ENCODE measurements at regions not wholly inside any gene's neighbourhood (a gene's known extent, or its start where the extent isn't known, plus 50 kb on each side); places are given as distances from the start of the nearest gene placed in this dataset.

DNA sequence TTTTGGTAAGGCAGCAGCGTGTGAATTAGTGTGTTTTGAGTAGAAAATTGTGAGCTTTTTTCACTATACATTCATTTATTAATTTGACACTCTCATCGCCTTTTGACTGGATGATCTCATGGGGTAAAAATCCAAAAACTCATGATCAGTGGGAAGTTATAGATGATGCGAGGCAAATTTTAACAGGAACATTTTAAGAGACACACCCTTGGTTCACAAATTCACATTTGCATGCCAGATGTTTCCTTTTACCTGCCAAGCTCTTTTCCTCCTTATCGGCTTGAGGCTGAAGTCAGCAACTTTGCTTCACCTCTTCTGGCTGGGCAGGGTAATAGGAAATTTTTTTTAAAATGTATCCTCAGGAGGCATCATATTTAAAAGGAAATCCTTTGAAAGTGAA, 318.0 kb upstream of the HS3ST1 start:
- TF ChIP-seq, protein P1, sequence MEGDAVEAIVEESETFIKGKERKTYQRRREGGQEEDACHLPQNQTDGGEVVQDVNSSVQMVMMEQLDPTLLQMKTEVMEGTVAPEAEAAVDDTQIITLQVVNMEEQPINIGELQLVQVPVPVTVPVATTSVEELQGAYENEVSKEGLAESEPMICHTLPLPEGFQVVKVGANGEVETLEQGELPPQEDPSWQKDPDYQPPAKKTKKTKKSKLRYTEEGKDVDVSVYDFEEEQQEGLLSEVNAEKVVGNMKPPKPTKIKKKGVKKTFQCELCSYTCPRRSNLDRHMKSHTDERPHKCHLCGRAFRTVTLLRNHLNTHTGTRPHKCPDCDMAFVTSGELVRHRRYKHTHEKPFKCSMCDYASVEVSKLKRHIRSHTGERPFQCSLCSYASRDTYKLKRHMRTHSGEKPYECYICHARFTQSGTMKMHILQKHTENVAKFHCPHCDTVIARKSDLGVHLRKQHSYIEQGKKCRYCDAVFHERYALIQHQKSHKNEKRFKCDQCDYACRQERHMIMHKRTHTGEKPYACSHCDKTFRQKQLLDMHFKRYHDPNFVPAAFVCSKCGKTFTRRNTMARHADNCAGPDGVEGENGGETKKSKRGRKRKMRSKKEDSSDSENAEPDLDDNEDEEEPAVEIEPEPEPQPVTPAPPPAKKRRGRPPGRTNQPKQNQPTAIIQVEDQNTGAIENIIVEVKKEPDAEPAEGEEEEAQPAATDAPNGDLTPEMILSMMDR (IDR thresholded peaks at IDR 0.05; ENCODE audit: low read depth, low read length) = no peak
- no peak for TF ChIP-seq EZH2phosphoT487 (IDR thresholded peaks at IDR 0.05; ENCODE audit: low read depth)
